Esophagus muscularis mucosa (tissue), 4 donors: ENCODE measurements at regions not wholly inside any gene's neighbourhood (a gene's known extent, or its start where the extent isn't known, plus 50 kb on each side); places are given as distances from the start of the nearest gene placed in this dataset.
"Not testable (repeated sequence)": the region's sequence is repeated elsewhere in the genome, so short reads cannot be mapped to it uniquely, and the experiment has no call there.

Experiments used
- CTCF ChIP-seq, 3 experiments: fragments of 200-600 bp in 2 of 3; fragments of 450-650 bp in 1 of 3; sonication (generic) in 2 of 3; IDR thresholded peaks; one replicate each; pipeline ENCODE4 v1.5.1; 2017 to 2019; ENCODE audit warnings: antibody characterized with exemption in 3 of 3, mild to moderate bottlenecking in 2 of 3, moderate library complexity in 1 of 3
- EP300 ChIP-seq: sonication (generic); formaldehyde crosslinking; IDR thresholded peaks from one replicate; pipeline ENCODE4 v1.6.1; 2017; ENCODE audit warnings: antibody characterized with exemption
- POLR2A ChIP-seq: fragments of 450-650 bp; IDR thresholded peaks from one replicate; pipeline ENCODE4 v1.6.1; 2017; ENCODE audit warnings: antibody characterized with exemption, moderate library complexity, mild to moderate bottlenecking, low read depth

- not testable (repeated sequence) for TF ChIP-seq EP300; POLR2A; CTCF (IDR thresholded peaks at IDR 0.05)
These were observed 134.9 kb upstream of the ERV3-1 start for GRCh38 chr7:65141405-65141778.
